ENCODE measurements at regions not wholly inside any gene's neighbourhood (a gene's known extent, or its start where the extent isn't known, plus 50 kb on each side); places are given as distances from the start of the nearest gene placed in this dataset.

DNA sequence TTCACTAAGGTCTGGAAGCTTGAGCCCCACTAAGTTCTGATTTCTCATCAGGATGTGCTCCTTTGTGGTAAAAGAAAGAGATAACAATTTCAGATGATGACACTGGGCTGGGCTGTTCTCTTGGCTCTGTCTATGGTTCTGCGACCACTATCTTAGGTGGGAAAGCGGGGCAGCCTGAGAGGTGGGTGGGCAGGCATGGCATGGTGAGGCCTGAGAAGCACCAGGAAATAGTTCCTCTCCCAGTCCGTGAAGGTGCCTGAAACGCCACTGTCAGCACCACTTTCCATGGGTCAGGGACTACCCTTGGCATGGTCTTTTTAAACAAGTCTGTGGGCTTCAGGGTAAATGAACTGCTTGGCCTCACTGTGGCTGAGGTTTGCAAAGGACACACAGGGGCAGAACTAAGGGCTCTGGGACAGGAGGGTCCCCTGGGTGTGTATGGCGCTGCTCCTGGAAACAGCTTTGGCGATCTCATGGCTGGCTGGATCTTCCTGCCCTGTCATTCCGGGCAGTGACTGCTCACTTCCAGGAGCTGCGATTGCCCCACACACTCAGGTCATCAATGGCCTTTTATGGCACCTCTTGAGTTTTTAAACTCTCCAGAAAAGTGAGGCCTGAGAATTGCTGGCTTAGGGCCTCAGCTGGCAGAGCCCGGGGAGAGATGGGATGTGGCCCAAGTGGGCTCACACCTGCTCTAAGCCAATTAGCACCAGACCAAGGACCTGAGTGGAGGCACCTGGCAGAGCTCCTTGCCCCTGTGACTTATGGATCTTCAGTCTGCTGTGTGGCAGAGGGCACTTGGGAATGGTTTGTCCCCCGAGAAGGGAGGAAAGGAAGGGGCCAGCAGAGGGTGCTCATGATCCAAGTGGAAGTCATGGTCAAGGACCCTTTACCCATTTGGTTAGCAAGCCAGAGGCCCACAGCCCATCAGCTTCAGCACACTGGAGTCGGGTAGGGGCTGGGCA is 55.6 kb upstream of the LYVE1 start:
- TF ChIP-seq POLR2A (IDR thresholded peaks at IDR 0.05; ENCODE audit: low read length) (no peak), GATA1 (IDR thresholded peaks at IDR 0.05; ENCODE audit: low read depth, low read length) (no peak)
